ENCODE measurements at regions not wholly inside any gene's neighbourhood (a gene's known extent, or its start where the extent isn't known, plus 50 kb on each side); places are given as distances from the start of the nearest gene placed in this dataset.
A peak's percentile ranks its signal among the peaks of the same experiment; 100 is the strongest.
"Not testable (repeated sequence)": the region's sequence is repeated elsewhere in the genome, so short reads cannot be mapped to it uniquely, and the experiment has no call there.

GRCh38 chr12:59517522-59517921, 78.3 kb upstream of the SLC16A7 start:
- in situ Hi-C loops (cut with HindIII; ENCODE audit: low pct_unique_long_range_greater_than_20kb, low sequenced_read_pairs), result no loop called here
- no peak for DNase-seq (ENCODE audit: low read depth)

DNA sequence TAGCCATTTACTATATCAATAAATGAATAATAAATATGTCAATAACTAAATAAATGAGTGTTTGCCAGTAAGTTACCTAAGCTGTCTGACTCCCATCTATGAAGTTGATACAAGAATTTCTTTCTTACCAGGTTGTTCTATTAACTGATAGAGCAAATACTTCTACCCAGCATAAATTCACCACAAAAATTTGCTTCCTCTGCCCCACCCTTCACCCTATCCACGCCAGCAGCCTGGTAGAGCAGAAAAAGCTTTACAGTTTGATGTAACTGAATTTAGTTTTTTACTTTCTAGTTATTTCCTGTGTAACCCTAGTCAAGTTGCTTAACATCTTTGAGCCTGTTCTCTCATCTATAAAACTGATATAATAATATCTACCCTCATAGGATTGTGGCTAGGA, 94.9 kb upstream of the SLC16A7 start:
- in situ Hi-C loops (cut with HindIII; ENCODE audit: low pct_unique_long_range_greater_than_20kb, low sequenced_read_pairs), result no loop called here
- DNase-seq (ENCODE audit: low read depth), result no peak

GRCh38 chr12:59500335-59500734, 95.5 kb upstream of the SLC16A7 start:
- in situ Hi-C loops (cut with HindIII; ENCODE audit: low pct_unique_long_range_greater_than_20kb, low sequenced_read_pairs), result no loop called here
- DNase-seq (ENCODE audit: low read depth), result no peak

DNA sequence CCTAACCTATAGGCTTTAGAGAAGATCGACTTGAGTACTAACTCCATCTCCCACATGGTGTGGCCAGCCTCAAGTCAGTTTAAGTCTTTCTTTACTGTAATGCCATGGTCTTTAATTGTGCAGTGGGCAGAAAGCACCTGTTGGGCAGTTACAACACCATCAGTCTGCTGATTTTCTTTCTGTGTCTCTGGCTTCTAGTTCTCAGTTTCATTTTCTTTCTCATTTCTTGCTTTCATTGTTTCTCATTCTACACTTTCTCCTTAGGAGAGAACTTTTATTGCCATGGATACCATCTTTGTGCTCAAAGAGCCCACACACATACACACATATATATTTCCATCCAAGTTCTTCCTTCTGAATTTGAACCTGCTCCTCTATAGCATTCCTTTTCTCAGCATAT, 96.1 kb upstream of the SLC16A7 start:
- in situ Hi-C loops (cut with HindIII; ENCODE audit: low pct_unique_long_range_greater_than_20kb, low sequenced_read_pairs), result no loop called here
- no peak for DNase-seq (ENCODE audit: low read depth)

DNA sequence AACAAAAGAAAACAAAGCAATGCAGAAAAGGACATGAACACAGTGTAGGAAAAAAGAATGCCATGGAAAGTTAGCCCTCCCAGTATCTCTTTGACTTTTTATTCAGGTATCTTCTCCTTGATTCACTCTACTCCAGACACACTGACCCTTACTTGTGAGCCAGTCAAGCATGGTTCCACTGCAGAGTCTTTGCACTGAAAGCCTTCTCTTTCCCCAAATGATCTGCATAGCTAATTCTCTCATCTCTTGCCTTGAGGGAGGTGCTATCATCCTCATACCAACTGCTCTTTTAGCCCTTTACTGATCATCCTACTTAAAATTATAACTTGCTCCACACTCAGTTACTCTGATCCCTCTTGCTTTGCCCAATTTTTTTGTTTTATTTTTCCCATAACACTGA, 101.2 kb upstream of the SLC16A7 start:
- in situ Hi-C loops (cut with HindIII; ENCODE audit: low pct_unique_long_range_greater_than_20kb, low sequenced_read_pairs), result no loop called here
- no peak for DNase-seq (ENCODE audit: low read depth)

- in situ Hi-C loops (cut with HindIII; ENCODE audit: low pct_unique_long_range_greater_than_20kb, low sequenced_read_pairs), result no loop called here
- no peak for DNase-seq (ENCODE audit: low read depth)
These were observed 104.0 kb upstream of the SLC16A7 start for GRCh38 chr12:59491877-59492276.

DNA sequence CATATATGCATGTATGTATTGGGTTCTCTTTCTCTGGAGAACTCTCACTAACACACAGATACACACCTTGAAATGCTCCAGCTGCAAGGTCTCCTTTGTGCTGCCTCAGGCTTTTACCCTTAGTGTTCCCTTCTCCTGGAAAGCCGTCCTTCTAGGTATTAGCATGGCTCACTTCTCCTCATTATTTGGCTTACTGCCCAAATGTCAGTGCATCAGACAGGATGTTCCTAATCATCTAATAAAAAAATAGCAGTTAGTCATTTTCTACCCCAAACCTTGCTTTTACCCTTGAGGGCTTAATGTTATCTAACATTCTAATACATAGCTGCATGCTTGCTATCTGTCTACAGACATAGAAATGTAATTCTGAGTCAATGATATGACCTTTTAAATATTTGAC, 109.0 kb upstream of the SLC16A7 start:
- DNase-seq (ENCODE audit: low read depth), result no peak
- in situ Hi-C loops (cut with HindIII; ENCODE audit: low pct_unique_long_range_greater_than_20kb, low sequenced_read_pairs), result no loop called here

DNA sequence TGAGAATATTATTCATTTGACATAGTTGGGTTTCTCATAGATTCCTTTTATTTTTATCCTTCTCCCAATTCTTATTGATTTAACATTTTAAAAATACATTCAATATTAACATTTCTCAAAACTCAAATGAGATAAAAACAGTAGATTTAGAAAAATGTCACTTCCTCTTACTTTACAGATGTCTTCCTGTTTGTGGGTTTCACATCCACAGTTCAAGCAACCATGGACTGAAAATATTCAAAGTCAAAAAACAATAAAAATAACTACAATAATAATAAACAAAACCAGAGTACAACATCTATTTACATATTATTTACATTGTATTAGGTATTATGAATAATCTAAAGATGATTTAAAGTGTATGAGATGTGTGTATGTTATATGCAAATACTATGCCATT, 111.3 kb upstream of the SLC16A7 start:
- DNase-seq (ENCODE audit: low read depth), result no peak
- in situ Hi-C loops (cut with HindIII; ENCODE audit: low pct_unique_long_range_greater_than_20kb, low sequenced_read_pairs), result no loop called here

GRCh38 chr12:59474236-59474635, 121.6 kb upstream of the SLC16A7 start:
- DNase-seq (ENCODE audit: low read depth); in situ Hi-C loops (cut with HindIII; ENCODE audit: low pct_unique_long_range_greater_than_20kb, low sequenced_read_pairs): not testable (repeated sequence)

- no peak for DNase-seq (ENCODE audit: low read depth)
- in situ Hi-C loops (cut with HindIII; ENCODE audit: low pct_unique_long_range_greater_than_20kb, low sequenced_read_pairs), result no loop called here
These were observed 123.6 kb upstream of the SLC16A7 start for GRCh38 chr12:59472273-59472672.

DNA sequence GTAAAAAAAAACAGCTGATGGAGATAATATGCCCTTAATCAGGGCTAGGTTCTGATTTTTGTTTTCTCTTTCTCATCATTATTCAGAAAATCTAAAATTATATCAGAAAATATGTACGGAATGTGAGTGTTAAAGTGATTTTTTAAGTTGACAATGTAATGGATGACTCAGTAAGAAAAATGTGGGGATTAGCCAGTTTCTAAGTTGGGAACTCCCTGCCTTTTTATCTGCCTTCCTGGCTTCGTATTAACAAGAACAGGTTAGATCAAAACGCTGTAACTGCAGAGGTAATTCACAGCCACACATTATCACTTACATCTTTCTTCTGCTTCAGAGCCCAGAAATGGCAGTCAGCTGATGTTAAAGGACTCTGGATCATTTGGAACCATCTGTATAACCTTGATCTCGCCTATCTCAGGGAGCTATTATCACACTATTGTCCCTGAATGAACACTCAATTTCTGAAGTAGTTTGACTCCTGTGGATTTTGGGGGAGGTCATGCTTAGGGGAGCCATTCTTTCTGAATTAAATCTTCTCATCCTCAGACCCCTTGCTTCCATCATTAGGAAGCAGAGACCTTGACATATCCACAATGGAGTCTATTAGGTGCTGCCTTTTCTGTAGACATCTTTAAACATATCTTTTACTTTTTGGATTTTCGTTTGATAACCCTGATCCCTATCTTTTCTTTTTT, 135.7 kb upstream of the SLC16A7 start:
- in situ Hi-C loops (cut with HindIII; ENCODE audit: low pct_unique_long_range_greater_than_20kb, low sequenced_read_pairs), result no loop called here
- no peak for DNase-seq (ENCODE audit: low read depth)

- in situ Hi-C loops (cut with HindIII; ENCODE audit: low pct_unique_long_range_greater_than_20kb, low sequenced_read_pairs), result no loop called here
- no peak for DNase-seq (ENCODE audit: low read depth)
These were observed 142.4 kb upstream of the SLC16A7 start for GRCh38 chr12:59453475-59453874.

GRCh38 chr12:59452746-59453145, 143.1 kb upstream of the SLC16A7 start:
- in situ Hi-C loops (cut with HindIII; ENCODE audit: low pct_unique_long_range_greater_than_20kb, low sequenced_read_pairs), result no loop called here
- no peak for DNase-seq (ENCODE audit: low read depth)

DNA sequence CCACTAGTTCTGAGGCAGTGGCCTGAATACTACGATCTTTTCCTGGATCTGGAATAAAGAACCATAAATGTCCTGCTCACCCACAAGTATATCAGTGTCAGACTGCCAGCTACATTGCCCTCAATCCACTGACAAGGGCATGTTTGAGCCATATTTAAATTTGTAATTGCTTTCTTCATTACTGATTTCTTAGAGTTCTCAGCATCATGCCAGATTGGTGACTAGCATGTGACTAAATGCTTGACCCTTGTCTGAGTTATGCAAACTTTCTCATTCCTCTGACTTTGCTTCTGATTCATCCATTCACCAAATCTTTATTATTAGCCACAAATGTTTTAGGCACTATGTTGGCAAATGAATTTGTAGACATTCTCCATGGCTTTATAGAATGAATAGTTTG, 143.6 kb upstream of the SLC16A7 start:
- DNase-seq (ENCODE audit: low read depth), result peak; percentile 61

DNA sequence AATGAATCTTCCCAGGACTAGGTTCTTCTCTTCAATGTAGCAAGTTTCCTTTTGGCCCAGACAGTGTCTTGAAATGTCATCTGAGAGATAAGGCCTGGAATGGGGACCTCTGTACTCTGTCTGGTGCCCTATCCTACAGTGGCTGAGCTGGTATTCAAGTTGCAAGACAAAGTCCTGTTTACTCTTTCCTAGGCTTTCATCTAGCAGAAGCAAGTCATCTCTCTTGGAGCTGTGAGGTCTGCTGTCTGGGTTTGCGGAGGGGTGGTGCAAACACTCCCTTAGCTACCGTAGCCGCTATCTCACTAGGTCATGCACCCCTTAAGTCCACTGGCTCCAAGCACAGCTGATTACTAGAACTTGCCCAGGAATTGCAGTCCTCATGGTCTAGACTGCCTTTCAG, 149.7 kb upstream of the SLC16A7 start:
- DNase-seq (ENCODE audit: low read depth), result no peak
- in situ Hi-C loops (cut with HindIII; ENCODE audit: low pct_unique_long_range_greater_than_20kb, low sequenced_read_pairs), result no loop called here

More for the DNA sequence above, 143.6 kb upstream of the SLC16A7 start:
- in situ Hi-C loops (cut with HindIII; ENCODE audit: low pct_unique_long_range_greater_than_20kb, low sequenced_read_pairs), result no loop called here

DNA sequence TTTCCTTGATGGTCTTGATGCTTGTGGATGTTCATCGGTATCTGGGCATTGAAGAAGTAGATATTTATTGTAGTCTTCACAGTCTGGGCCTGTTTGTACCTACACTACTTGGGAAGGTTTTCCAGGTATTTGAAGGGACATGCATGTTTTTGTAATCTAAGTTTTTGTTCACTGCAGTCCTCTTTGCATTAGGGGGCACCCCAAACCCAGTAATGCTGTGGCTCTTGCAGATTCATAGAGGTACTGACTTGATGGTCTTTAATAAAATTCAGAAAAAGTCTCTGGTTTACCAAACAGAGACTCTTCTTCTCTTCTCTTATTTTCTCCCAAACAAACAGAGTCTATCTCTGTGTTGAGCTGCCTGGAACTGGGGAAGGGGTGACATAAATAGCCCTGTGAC, 150.9 kb upstream of the SLC16A7 start:
- DNase-seq (ENCODE audit: low read depth), result no peak
- in situ Hi-C loops (cut with HindIII; ENCODE audit: low pct_unique_long_range_greater_than_20kb, low sequenced_read_pairs), result no loop called here

DNA sequence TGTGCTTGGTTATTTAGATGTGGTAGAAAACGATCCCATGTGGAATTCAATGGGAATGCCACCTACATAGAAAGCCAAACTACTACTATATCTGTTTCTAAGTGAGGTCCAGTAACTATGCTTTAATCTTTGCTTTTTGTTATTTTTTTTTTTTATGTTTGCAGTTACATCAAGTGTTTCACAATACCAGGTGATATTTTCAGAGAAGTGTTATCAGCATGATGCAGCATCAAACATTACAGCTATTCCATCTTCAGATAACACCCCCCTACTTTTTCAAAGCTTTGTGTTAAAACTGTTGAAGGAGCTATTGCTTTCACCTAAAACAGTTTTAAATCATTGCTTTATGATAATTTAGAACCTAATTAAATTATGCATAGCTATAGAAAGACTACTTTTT, 163.8 kb upstream of the SLC16A7 start:
- in situ Hi-C loops (cut with HindIII; ENCODE audit: low pct_unique_long_range_greater_than_20kb, low sequenced_read_pairs), result no loop called here
- no peak for DNase-seq (ENCODE audit: low read depth)

- DNase-seq (ENCODE audit: low read depth), result no peak
These were observed 164.6 kb upstream of the SLC16A7 start for GRCh38 chr12:59431266-59431665.

GRCh38 chr12:59429766-59430165, 166.1 kb upstream of the SLC16A7 start:
- in situ Hi-C loops (cut with HindIII; ENCODE audit: low pct_unique_long_range_greater_than_20kb, low sequenced_read_pairs), result no loop called here
- no peak for DNase-seq (ENCODE audit: low read depth)

More at GRCh38 chr12:59431266-59431665, 164.6 kb upstream of the SLC16A7 start:
- in situ Hi-C loops (cut with HindIII; ENCODE audit: low pct_unique_long_range_greater_than_20kb, low sequenced_read_pairs), result no loop called here

- no peak for DNase-seq (ENCODE audit: low read depth)
- in situ Hi-C loops (cut with HindIII; ENCODE audit: low pct_unique_long_range_greater_than_20kb, low sequenced_read_pairs), result no loop called here
These were observed 170.0 kb upstream of the SLC16A7 start for GRCh38 chr12:59425798-59426197.

Data from Caki2 (cell line).